ENCODE measurements at regions not wholly inside any gene's neighbourhood (a gene's known extent, or its start where the extent isn't known, plus 50 kb on each side); places are given as distances from the start of the nearest gene placed in this dataset.

- TF ChIP-seq POLR2A (IDR thresholded peaks at IDR 0.05): no peak
- TF ChIP-seq, protein P1, sequence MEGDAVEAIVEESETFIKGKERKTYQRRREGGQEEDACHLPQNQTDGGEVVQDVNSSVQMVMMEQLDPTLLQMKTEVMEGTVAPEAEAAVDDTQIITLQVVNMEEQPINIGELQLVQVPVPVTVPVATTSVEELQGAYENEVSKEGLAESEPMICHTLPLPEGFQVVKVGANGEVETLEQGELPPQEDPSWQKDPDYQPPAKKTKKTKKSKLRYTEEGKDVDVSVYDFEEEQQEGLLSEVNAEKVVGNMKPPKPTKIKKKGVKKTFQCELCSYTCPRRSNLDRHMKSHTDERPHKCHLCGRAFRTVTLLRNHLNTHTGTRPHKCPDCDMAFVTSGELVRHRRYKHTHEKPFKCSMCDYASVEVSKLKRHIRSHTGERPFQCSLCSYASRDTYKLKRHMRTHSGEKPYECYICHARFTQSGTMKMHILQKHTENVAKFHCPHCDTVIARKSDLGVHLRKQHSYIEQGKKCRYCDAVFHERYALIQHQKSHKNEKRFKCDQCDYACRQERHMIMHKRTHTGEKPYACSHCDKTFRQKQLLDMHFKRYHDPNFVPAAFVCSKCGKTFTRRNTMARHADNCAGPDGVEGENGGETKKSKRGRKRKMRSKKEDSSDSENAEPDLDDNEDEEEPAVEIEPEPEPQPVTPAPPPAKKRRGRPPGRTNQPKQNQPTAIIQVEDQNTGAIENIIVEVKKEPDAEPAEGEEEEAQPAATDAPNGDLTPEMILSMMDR (IDR thresholded peaks at IDR 0.05): no peak
Measured at GRCh38 chr10:57562211-57562610, 705.5 kb downstream of the IPMK start.

Measured in sigmoid colon (tissue), 3 donors.